KOPT-K1 (cell line): ENCODE measurements at regions not wholly inside any gene's neighbourhood (a gene's known extent, or its start where the extent isn't known, plus 50 kb on each side); places are given as distances from the start of the nearest gene placed in this dataset.
"Not testable (repeated sequence)": the region's sequence is repeated elsewhere in the genome, so short reads cannot be mapped to it uniquely, and the experiment has no call there.

ENCODE experiments used
- H3K27ac ChIP-seq: fragments of 200-600 bp; sonication (generic); 2 replicates; pipeline ENCODE4 v1.5.1; 2016; ENCODE audit warnings: antibody characterized with exemption, mild to moderate bottlenecking, low read depth, low read length; ENCODE audit not compliant: poor library complexity, severe bottlenecking
- H3K36me3 ChIP-seq: fragments of 200-600 bp; sonication (generic); 2 replicates; pipeline ENCODE4 v1.5.1; 2017; ENCODE audit warnings: antibody characterized with exemption, mild to moderate bottlenecking, low read length, moderate library complexity; ENCODE audit not compliant: insufficient read depth
- H3K9me3 ChIP-seq: fragments of 200-600 bp; sonication (generic); 2 replicates; pipeline ENCODE4 v1.5.1; 2017; ENCODE audit warnings: antibody characterized with exemption, low read length, mild to moderate bottlenecking; ENCODE audit not compliant: insufficient read depth, poor library complexity, severe bottlenecking

DNA sequence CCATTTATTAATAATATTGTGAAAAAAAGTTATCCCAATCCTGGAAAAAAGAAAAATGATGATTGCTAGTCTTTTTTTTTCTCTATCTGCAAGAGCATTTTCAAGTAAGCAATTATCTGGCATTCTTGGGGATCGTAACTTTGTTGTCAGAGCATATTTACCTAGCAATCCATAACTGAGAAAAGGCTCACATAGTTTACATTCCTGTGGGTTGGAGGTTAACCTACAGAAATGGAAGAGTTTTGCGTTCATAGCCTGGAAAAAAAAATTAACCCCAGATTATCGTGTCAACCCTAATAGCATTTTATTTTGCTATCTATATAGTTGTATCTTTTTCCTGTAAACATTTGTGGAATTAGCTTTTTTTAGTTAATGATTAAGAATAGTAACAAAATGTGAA is 292.3 kb downstream of the DAD1 start:
- no peaks in the 10 kb centered on the region for H3K9me3 ChIP-seq
- H3K36me3 ChIP-seq: no peaks in the 10 kb centered on the region
- no peak overlapping the region for H3K27ac ChIP-seq

GRCh38 chr14:22296088-22296487 is 292.9 kb downstream of the DAD1 start:
- Histone ChIP-seq H3K36me3 (no peaks in the 10 kb centered on the region), H3K9me3 (no peaks in the 10 kb centered on the region), H3K27ac (no peak overlapping the region)

DNA sequence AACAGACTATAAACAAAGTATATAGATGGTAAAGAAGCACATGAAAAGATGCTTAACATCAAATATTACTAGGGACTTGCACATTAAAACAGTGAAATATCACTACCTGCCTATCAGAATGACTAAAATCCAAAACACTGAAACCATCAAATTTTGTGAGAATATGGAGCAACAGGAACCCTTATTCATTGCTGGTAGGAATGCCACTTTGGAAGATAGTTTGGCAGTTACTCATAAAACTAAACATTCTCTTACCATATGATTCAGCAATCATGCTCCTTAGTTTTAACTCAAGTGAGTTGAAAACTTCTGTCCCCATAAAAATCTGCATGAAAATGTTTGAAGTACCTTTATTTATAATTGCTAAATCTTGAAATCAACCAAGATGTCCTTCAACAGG is 297.6 kb downstream of the DAD1 start:
- Histone ChIP-seq H3K36me3 (no peaks in the 10 kb centered on the region), H3K27ac (no peak overlapping the region), H3K9me3 (no peaks in the 10 kb centered on the region)

GRCh38 chr14:22289570-22289969 is 299.5 kb downstream of the DAD1 start:
- Histone ChIP-seq H3K9me3 (no peaks in the 10 kb centered on the region), H3K27ac (no peak overlapping the region), H3K36me3 (no peaks in the 10 kb centered on the region)

GRCh38 chr14:22285991-22286390 is 303.0 kb downstream of the DAD1 start:
- Histone ChIP-seq H3K36me3 (no peaks in the 10 kb centered on the region), H3K27ac (no peak overlapping the region), H3K9me3 (no peaks in the 10 kb centered on the region)

DNA sequence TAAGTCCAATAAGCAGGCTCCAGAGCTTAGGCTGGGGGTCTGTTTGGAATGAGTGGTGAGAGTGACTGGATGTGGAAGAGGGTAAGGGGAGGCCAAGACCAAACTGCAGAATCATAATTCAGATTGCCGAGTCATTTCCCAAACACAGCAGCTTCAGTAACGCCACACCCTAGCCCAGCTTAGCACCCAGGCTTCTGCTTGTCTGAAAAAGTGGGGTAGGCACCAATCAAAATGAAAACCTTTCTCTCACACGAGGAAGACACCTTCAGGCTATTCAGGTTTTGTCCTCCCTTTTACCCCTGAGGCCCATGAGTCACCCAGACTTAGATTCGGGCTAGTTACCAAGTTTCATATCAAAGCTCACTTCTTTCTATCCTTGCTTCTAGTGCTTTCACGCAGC is 306.1 kb downstream of the DAD1 start:
- Histone ChIP-seq H3K27ac (no peak overlapping the region), H3K9me3 (no peaks in the 10 kb centered on the region), H3K36me3 (no peaks in the 10 kb centered on the region)

DNA sequence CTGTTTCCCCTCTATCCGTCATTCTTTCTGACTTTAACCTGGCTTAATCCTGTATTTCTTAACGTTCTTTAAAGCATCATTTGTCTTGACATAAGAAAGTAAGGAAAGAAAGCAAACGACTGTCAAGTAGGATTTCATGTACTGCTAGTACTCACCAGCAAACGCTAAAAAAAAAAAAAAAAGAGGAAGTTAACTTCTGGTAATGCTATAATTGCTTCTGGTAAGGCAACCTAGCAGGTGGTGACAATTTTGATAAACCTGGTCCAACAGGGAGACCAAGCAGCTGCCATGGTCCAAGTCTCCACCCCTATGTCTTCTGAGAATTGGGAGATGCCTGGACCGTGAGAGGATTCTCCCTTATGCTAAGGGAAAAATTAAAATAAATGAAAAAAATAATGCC is 306.6 kb downstream of the DAD1 start:
- Histone ChIP-seq H3K27ac (no peak overlapping the region), H3K36me3 (no peaks in the 10 kb centered on the region), H3K9me3 (no peaks in the 10 kb centered on the region)

DNA sequence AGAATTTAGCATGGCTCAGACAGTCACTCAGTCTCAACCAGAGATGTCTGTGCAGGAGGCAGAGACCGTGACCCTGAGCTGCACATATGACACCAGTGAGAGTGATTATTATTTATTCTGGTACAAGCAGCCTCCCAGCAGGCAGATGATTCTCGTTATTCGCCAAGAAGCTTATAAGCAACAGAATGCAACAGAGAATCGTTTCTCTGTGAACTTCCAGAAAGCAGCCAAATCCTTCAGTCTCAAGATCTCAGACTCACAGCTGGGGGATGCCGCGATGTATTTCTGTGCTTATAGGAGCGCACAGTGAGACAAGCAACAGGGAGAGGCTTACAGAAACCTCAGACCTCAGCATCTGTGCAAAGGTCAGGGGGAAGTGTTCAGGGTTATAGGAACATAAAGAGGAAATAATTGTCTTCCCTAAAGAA is 307.6 kb downstream of the DAD1 start:
- not testable (repeated sequence) for H3K9me3 ChIP-seq, H3K27ac ChIP-seq, H3K36me3 ChIP-seq

DNA sequence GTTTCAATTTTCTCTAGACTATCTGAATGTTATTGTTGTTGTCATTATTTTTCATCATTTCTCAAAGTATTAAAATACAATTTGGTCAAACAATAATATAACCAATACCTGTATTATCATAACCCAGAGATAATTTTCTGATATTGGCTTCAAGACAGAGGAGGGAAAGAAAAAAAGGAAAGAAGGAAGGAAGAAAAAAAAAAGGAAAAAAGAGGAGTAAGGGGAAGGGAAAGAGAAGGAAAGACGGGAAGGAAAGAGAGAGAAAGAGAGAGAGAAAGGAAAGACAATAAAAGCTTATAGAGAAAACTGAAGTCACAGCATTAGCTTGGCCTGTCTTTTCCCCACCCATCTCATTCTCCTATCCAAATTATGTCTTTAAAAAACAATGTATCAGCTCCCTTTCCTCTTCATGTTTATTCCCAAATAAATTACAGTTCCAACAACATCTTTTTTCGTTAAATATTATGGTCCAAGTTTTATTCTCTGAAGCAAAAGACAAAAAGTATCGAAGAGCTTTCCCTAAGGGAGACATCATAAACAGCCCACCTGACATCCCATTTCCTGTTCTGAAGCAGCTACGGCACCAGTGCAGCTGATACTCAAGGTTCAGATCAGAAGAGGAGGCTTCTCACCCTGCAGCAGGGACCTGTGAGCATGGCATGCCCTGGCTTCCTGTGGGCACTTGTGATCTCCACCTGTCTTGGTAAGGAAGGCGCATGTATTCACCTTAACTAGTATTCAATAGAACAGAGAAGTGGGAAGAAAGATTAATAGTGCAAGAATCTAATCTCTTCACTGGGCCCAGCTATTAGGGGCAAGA is 308.3 kb downstream of the DAD1 start:
- no peaks in the 10 kb centered on the region for H3K36me3 ChIP-seq
- no peak overlapping the region for H3K27ac ChIP-seq
- H3K9me3 ChIP-seq: no peaks in the 10 kb centered on the region

- Histone ChIP-seq H3K36me3 (no peaks in the 10 kb centered on the region), H3K27ac (no peak overlapping the region), H3K9me3 (no peaks in the 10 kb centered on the region)
Measured at GRCh38 chr14:22276913-22277816, 311.9 kb downstream of the DAD1 start.

DNA sequence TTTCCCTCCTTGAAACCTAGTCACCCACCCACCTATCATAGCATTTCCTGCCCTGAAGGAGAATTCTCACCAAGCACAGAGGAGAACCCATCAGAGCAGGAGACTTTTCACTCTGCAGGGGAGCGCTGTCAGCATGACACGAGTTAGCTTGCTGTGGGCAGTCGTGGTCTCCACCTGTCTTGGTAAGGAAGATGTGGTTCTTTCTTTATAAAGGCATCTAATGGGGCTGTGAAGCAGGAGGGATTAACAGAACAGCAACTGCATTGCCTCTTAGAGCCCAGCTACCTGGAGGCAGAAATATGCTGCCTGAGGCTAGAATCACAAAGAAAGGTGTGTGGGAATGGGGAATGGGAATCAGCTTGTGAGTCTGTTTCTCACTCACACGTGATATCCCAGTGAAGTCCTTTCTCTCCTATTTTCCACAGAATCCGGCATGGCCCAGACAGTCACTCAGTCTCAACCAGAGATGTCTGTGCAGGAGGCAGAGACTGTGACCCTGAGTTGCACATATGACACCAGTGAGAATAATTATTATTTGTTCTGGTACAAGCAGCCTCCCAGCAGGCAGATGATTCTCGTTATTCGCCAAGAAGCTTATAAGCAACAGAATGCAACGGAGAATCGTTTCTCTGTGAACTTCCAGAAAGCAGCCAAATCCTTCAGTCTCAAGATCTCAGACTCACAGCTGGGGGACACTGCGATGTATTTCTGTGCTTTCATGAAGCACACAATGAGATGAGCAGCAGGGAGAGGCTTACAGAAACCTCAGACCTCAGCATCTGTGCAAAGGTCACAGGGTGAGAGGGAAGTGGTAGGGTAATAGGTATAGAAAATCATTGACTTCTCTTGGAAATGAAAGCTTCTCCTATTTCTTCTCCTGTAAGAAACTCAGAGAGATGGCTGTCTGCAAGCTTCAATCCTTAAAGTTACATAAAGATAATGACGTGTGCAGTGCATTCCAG is 316.9 kb downstream of the DAD1 start:
- H3K36me3 ChIP-seq: no peaks in the 10 kb centered on the region
- no peak overlapping the region for H3K27ac ChIP-seq
- H3K9me3 ChIP-seq: no peaks in the 10 kb centered on the region

GRCh38 chr14:22268875-22269274 is 320.1 kb downstream of the DAD1 start:
- no peak overlapping the region for H3K27ac ChIP-seq
- H3K36me3 ChIP-seq: no peaks in the 10 kb centered on the region
- no peaks in the 10 kb centered on the region for H3K9me3 ChIP-seq

GRCh38 chr14:22266683-22267082 is 322.3 kb downstream of the DAD1 start:
- Histone ChIP-seq H3K9me3 (no peaks in the 10 kb centered on the region), H3K27ac (no peak overlapping the region), H3K36me3 (no peaks in the 10 kb centered on the region)

DNA sequence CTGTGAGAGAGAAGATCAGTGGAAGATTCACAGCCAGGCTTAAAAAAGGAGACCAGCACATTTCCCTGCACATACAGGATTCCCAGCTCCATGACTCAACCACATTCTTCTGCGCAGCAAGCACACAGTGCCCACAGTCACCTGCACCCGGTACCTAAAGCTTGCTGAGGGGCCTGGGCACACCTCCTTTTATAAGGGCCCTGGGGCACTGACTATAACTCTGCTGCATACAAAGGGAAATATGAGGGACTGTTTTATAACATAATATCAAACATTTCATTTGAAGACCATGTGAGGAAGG is 322.9 kb downstream of the DAD1 start:
- Histone ChIP-seq H3K36me3 (no peaks in the 10 kb centered on the region), H3K27ac (no peak overlapping the region), H3K9me3 (no peaks in the 10 kb centered on the region)
